HEK293T (cell line): ENCODE measurements at regions not wholly inside any gene's neighbourhood (a gene's known extent, or its start where the extent isn't known, plus 50 kb on each side); places are given as distances from the start of the nearest gene placed in this dataset.

ENCODE experiments used
- BHLHE40 ChIP-seq: fragments of 450-650 bp; IDR thresholded peaks from 2 replicates; pipeline ENCODE4 v1.6.1; 2016; ENCODE audit warnings: mild to moderate bottlenecking, moderate library complexity, borderline replicate concordance
- CTBP1 ChIP-seq: fragments of 450-650 bp; IDR thresholded peaks from 2 replicates; pipeline ENCODE4 v1.6.1; 2016; ENCODE audit warnings: borderline replicate concordance
- FOXA1 ChIP-seq: fragments of 450-650 bp; IDR thresholded peaks from 2 replicates; pipeline ENCODE4 v1.6.1; 2016; ENCODE audit warnings: mild to moderate bottlenecking
- FOXM1 ChIP-seq: fragments of 450-650 bp; IDR thresholded peaks from 2 replicates; pipeline ENCODE4 v1.6.1; 2017; ENCODE audit warnings: mild to moderate bottlenecking, borderline replicate concordance
- HDGF ChIP-seq: fragments of 450-650 bp; IDR thresholded peaks from 2 replicates; pipeline ENCODE4 v1.6.1; 2017; ENCODE audit warnings: antibody characterized with exemption, borderline replicate concordance
- NFRKB ChIP-seq: fragments of 450-650 bp; IDR thresholded peaks from 2 replicates; pipeline ENCODE4 v1.6.1; 2016; ENCODE audit warnings: mild to moderate bottlenecking, moderate library complexity
- SP1 ChIP-seq: fragments of 450-650 bp; IDR thresholded peaks from 2 replicates; pipeline ENCODE4 v1.6.1; 2017
- SUZ12 ChIP-seq: fragments of 450-650 bp; IDR thresholded peaks from 2 replicates; pipeline ENCODE4 v1.6.1; 2016; ENCODE audit warnings: mild to moderate bottlenecking
- TARDBP ChIP-seq: fragments of 450-650 bp; IDR thresholded peaks from 2 replicates; pipeline ENCODE4 v1.6.1; 2016
- ZNF384 ChIP-seq: fragments of 450-650 bp; IDR thresholded peaks from 2 replicates; pipeline ENCODE4 v1.6.1; 2016

GRCh38 chr3:19025441-19025840, 122.9 kb upstream of the KCNH8 start:
- TF ChIP-seq TARDBP (no peak), BHLHE40 (no peak), FOXM1 (no peak), SUZ12 (no peak), HDGF (no peak), FOXA1 (no peak), SP1 (no peak), NFRKB (no peak), CTBP1 (no peak), ZNF384 (no peak)
